HCT116 (cell line): ENCODE measurements at regions not wholly inside any gene's neighbourhood (a gene's known extent, or its start where the extent isn't known, plus 50 kb on each side); places are given as distances from the start of the nearest gene placed in this dataset.

Experiments
- CEBPB ChIP-seq: IDR thresholded peaks from 2 replicates; pipeline ENCODE4 v1.6.1; 2012; ENCODE audit warnings: low read depth
- CTCF ChIP-seq, 3 experiments: fragments of 200-600 bp in 1 of 3; sonication (generic) in 1 of 3; IDR thresholded peaks in 2 of 3; conservative IDR thresholded peaks in 1 of 3; 2 replicates each; pipeline ENCODE4 v1.5.1; 2012 to 2017; ENCODE audit warnings: low read depth in 2 of 3, low read length in 2 of 3, antibody characterized with exemption in 1 of 3, borderline replicate concordance in 1 of 3, control low read depth in 1 of 3, mild to moderate bottlenecking in 1 of 3, mixed read lengths in 1 of 3, mixed run types in 1 of 3, moderate library complexity in 1 of 3; ENCODE audit not compliant: insufficient read depth in 1 of 3
- EZH2phosphoT487 ChIP-seq: fragments of 200-600 bp; IDR thresholded peaks from 2 replicates; pipeline ENCODE4 v1.6.1; 2018; ENCODE audit warnings: antibody characterized with exemption, borderline replicate concordance
- POLR2A ChIP-seq: IDR thresholded peaks from 2 replicates; pipeline ENCODE4 v1.7.0; 2011; ENCODE audit warnings: borderline replicate concordance; ENCODE audit not compliant: insufficient read depth, insufficient read length; ENCODE audit errors: extremely low read depth
- RAD21 ChIP-seq: IDR thresholded peaks from 2 replicates; pipeline ENCODE4 v1.6.1; 2012; ENCODE audit warnings: low read depth, mild to moderate bottlenecking
- SIN3A ChIP-seq: IDR thresholded peaks from 2 replicates; pipeline ENCODE4 v1.6.1; 2012; ENCODE audit warnings: low read depth
- SP1 ChIP-seq: IDR thresholded peaks from 2 replicates; pipeline ENCODE4 v1.6.1; 2012; ENCODE audit warnings: low read depth
- TCF7L2 ChIP-seq: IDR thresholded peaks from 2 replicates; pipeline ENCODE4 v1.7.0; 2011; ENCODE audit warnings: borderline replicate concordance, inconsistent platforms; ENCODE audit not compliant: insufficient read depth, insufficient read length; ENCODE audit errors: extremely low read depth
- ZBTB33 ChIP-seq: IDR thresholded peaks from 2 replicates; pipeline ENCODE4 v1.6.1; 2011; ENCODE audit warnings: mild to moderate bottlenecking, low read length, moderate library complexity; ENCODE audit not compliant: insufficient replicate concordance; ENCODE audit errors: extremely low read depth
- TF ChIP-seq, protein P1 (sequence below): IDR thresholded peaks from 2 replicates; pipeline ENCODE4 v1.6.1; 2012; ENCODE audit warnings: low read depth

GRCh38 chr2:18132697-18133096 lies 254.2 kb downstream of the KCNS3 start:
- no peak for TF ChIP-seq SIN3A
- no peak for TF ChIP-seq RAD21
- TF ChIP-seq CTCF (IDR thresholded peaks at IDR 0.05 in 2 of 3, conservative IDR thresholded peaks at IDR 0.05 in 1 of 3; ENCODE audit: borderline replicate concordance in 1 of 3, insufficient read depth in 1 of 3, low read depth in 2 of 3, low read length in 2 of 3) = no peak
- TF ChIP-seq TCF7L2 = no peak
- TF ChIP-seq POLR2A = no peak
- TF ChIP-seq EZH2phosphoT487 = no peak
- TF ChIP-seq SP1 = no peak
- TF ChIP-seq ZBTB33 = no peak
- TF ChIP-seq, protein P1, sequence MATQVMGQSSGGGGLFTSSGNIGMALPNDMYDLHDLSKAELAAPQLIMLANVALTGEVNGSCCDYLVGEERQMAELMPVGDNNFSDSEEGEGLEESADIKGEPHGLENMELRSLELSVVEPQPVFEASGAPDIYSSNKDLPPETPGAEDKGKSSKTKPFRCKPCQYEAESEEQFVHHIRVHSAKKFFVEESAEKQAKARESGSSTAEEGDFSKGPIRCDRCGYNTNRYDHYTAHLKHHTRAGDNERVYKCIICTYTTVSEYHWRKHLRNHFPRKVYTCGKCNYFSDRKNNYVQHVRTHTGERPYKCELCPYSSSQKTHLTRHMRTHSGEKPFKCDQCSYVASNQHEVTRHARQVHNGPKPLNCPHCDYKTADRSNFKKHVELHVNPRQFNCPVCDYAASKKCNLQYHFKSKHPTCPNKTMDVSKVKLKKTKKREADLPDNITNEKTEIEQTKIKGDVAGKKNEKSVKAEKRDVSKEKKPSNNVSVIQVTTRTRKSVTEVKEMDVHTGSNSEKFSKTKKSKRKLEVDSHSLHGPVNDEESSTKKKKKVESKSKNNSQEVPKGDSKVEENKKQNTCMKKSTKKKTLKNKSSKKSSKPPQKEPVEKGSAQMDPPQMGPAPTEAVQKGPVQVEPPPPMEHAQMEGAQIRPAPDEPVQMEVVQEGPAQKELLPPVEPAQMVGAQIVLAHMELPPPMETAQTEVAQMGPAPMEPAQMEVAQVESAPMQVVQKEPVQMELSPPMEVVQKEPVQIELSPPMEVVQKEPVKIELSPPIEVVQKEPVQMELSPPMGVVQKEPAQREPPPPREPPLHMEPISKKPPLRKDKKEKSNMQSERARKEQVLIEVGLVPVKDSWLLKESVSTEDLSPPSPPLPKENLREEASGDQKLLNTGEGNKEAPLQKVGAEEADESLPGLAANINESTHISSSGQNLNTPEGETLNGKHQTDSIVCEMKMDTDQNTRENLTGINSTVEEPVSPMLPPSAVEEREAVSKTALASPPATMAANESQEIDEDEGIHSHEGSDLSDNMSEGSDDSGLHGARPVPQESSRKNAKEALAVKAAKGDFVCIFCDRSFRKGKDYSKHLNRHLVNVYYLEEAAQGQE = no peak
- TF ChIP-seq CEBPB = no peak
